Ovary (tissue), 7 donors: ENCODE measurements at regions not wholly inside any gene's neighbourhood (a gene's known extent, or its start where the extent isn't known, plus 50 kb on each side); places are given as distances from the start of the nearest gene placed in this dataset.

Experiments used
- DNase-seq, 5 donors: peaks; one replicate each; pipeline ENCODE4 v3.0.0-alpha.2; 2019 to 2020
- H3K27ac ChIP-seq, 2 donors: fragments of 200-600 bp; one replicate each; pipeline versions ENCODE4 v1.5.1 to v1.8.0; 2019 to 2022
- H3K27me3 ChIP-seq: fragments of 200-600 bp; one replicate; pipeline ENCODE4 v1.8.0; 2022
- H3K36me3 ChIP-seq: fragments of 200-600 bp; sonication (generic); one replicate; pipeline ENCODE4 v1.5.1; 2019
- H3K4me1 ChIP-seq: one replicate; pipeline ENCODE4 v1.8.1; 2013; ENCODE audit warnings: mild to moderate bottlenecking, moderate library complexity; ENCODE audit not compliant: insufficient read depth
- H3K4me3 ChIP-seq: fragments of 200-600 bp; sonication (generic); one replicate; pipeline ENCODE4 v1.5.1; 2017
- H3K9me3 ChIP-seq, 2 donors: fragments of 200-600 bp in 1 of 2; sonication (generic) in 1 of 2; one replicate each; pipeline versions ENCODE4 v1.5.1 to v1.8.1; 2013 to 2019; ENCODE audit warnings: mild to moderate bottlenecking in 1 of 2, moderate library complexity in 1 of 2
- CTCF ChIP-seq, 3 donors: fragments of 450-650 bp in 2 of 3; fragments of 200-600 bp in 1 of 3; IDR thresholded peaks; one replicate each; pipeline versions ENCODE4 v1.5.1 to v1.8.0; 2016 to 2022; ENCODE audit warnings: antibody characterized with exemption in 3 of 3, mild to moderate bottlenecking in 1 of 3
- EP300 ChIP-seq: sonication (generic); formaldehyde crosslinking; IDR thresholded peaks from one replicate; pipeline ENCODE4 v1.6.1; 2017; ENCODE audit warnings: antibody characterized with exemption
- POLR2A ChIP-seq: fragments of 450-650 bp; IDR thresholded peaks from one replicate; pipeline ENCODE4 v1.6.1; 2017; ENCODE audit warnings: antibody characterized with exemption, mild to moderate bottlenecking, moderate library complexity
- WGBS, 3 donors: extraction: QIAGEN DNeasy Blood & Tissue Kit in 1 of 3; methylation state at CpG; one replicate each; pipeline versions ENCODE4 v1.1.5 to v1.1.7; 2013 to 2017; 5-methylcytosine and 5-hydroxymethylcytosine counted together
- intact Hi-C, 4 donors: fragments of 100-400 bp; cut with DNase I; formaldehyde crosslinking; loops; one replicate each; pipeline versions ENCODE4 v1.11.0 to v1.15.1; 2022 to 2023
- donor health status: DM: no; HTN: no; CAD: no; lungs with moderate emphysema.
- donor health status: DM: no; HTN: no; CAD: no.
- donor health status: Bipolar disorder and iron deficiency.
- donor health status: DM: no; HTN: no; CAD: no.
- donor health status: DM: yes; HTN: yes; CAD: no.

GRCh38 chr6:8157839-8158238 is 55.5 kb upstream of the EEF1E1 start:
- intact Hi-C loops, result no loop called here

DNA sequence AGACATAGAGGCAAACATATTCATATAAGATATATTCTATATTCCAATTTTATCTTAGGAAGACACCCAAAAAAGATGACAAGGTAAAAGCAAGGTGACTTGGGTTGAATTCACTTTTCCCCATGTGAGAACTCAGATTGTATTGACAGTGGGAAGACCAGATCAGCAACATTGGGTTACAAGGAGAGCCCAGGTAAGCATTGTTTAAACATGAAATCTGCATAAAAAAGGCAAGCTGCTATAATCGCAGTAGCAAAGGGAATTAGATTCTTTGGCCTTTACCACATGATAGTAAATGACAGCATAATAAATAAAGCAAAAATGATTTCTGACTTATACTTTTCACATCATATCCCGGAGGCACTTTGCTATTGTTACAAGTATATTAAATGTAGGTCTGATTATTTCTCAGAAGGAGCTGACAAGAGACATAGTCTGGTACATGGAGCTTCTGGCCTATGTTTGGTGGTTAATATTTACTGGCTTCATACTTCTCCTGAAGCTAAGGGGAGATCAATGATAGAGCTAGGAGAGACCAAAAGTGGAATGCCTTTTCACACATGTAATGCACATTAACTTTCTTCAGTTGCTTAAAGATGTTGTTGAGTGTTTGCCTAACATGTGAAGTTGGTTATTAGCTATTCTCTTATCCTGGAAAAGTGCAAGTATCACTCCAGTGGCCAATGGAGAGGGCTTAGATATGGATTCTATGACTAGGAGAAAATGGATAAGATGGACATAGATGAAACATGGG is 53.1 kb upstream of the EEF1E1 start:
- Histone ChIP-seq H3K4me3 (no peak overlapping the region), H3K27ac (no peak overlapping the region), H3K36me3 (no peaks in the 10 kb centered on the region), H3K27me3 (no peaks in the 10 kb centered on the region), H3K4me1 (no peaks in the 10 kb centered on the region), H3K9me3 (no peaks in the 10 kb centered on the region)
- WGBS, 3 donors, result 62 to 63% (median 63%) methylated on average over 2 of the region's 2 CpGs
- TF ChIP-seq POLR2A (no peak), CTCF (IDR thresholded peaks at IDR 0.05) (no peak), EP300 (no peak)
- DNase-seq, result no peak
- intact Hi-C loops, result no loop called here

More at GRCh38 chr6:8157839-8158238, 55.5 kb upstream of the EEF1E1 start:
- H3K4me1 ChIP-seq, result no peaks in the 10 kb centered on the region
- H3K36me3 ChIP-seq, result no peaks in the 10 kb centered on the region
- 27 to 31% (median 29%) methylated on average over 3 of the region's 3 CpGs for WGBS, 3 donors
- H3K27me3 ChIP-seq, result no peaks in the 10 kb centered on the region
- TF ChIP-seq POLR2A, result no peak
- no peak for TF ChIP-seq CTCF (IDR thresholded peaks at IDR 0.05)
- no peak for TF ChIP-seq EP300
- no peaks in the 10 kb centered on the region for H3K9me3 ChIP-seq
- DNase-seq, result no peak
- no peak overlapping the region for H3K27ac ChIP-seq
- H3K4me3 ChIP-seq, result no peak overlapping the region
